Osteocyte (in vitro differentiated cells): ENCODE measurements at regions not wholly inside any gene's neighbourhood (a gene's known extent, or its start where the extent isn't known, plus 50 kb on each side); places are given as distances from the start of the nearest gene placed in this dataset.

Experiments used
- DNase-seq: peaks from one replicate; pipeline ENCODE4 v3.0.0; 2021; ENCODE audit warnings: mixed read lengths; ENCODE audit not compliant: unreplicated experiment; ENCODE audit errors: extremely low spot score
- H3K27ac Mint-ChIP-seq: one replicate; pipeline ENCODE4 v1.8.0; 2021; ENCODE audit warnings: mild to moderate bottlenecking, mixed read lengths; ENCODE audit not compliant: unreplicated experiment
- H3K27me3 Mint-ChIP-seq: one replicate; pipeline ENCODE4 v1.8.0; 2021; ENCODE audit warnings: mixed read lengths; ENCODE audit not compliant: unreplicated experiment
- H3K36me3 Mint-ChIP-seq: one replicate; pipeline ENCODE4 v1.8.0; 2021; ENCODE audit warnings: mixed read lengths; ENCODE audit not compliant: unreplicated experiment
- H3K4me1 Mint-ChIP-seq: one replicate; pipeline ENCODE4 v1.8.0; 2021; ENCODE audit warnings: mixed read lengths; ENCODE audit not compliant: unreplicated experiment
- H3K4me3 Mint-ChIP-seq: one replicate; pipeline ENCODE4 v1.8.0; 2021; ENCODE audit warnings: mild to moderate bottlenecking, moderate library complexity, mixed read lengths; ENCODE audit not compliant: unreplicated experiment
- H3K9me3 Mint-ChIP-seq: one replicate; pipeline ENCODE4 v1.8.0; 2021; ENCODE audit warnings: mixed read lengths; ENCODE audit not compliant: unreplicated experiment
- TF ChIP-seq, protein P1 (sequence below): fragments of 200-600 bp; sonication (generic); IDR thresholded peaks from 2 replicates; pipeline ENCODE4 v1.5.0; 2021; ENCODE audit warnings: antibody characterized with exemption, mild to moderate bottlenecking, moderate library complexity

DNA sequence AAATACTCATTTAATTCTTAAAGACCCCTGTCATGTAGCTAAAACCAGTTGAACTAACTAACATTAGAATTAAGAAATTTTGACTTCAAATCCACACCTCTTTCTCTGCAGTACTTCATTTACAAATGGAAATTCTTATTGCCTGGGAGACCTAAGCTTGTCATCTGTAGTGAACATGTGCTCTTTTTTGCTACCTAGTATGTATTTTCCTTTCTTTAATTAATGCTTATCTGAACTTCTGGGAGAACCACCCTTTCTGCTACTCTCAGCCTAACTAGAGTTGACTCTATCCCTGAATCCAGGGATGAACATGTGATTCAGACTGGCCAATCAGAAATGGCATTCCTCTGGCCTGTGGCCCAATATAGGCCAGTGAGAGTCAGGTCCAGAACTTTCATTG is 75.9 kb upstream of the A1CF start:
- no peak for DNase-seq
- peaks cover 3% of the 10 kb centered on the region for H3K27me3 Mint-ChIP-seq
- TF ChIP-seq, protein P1, sequence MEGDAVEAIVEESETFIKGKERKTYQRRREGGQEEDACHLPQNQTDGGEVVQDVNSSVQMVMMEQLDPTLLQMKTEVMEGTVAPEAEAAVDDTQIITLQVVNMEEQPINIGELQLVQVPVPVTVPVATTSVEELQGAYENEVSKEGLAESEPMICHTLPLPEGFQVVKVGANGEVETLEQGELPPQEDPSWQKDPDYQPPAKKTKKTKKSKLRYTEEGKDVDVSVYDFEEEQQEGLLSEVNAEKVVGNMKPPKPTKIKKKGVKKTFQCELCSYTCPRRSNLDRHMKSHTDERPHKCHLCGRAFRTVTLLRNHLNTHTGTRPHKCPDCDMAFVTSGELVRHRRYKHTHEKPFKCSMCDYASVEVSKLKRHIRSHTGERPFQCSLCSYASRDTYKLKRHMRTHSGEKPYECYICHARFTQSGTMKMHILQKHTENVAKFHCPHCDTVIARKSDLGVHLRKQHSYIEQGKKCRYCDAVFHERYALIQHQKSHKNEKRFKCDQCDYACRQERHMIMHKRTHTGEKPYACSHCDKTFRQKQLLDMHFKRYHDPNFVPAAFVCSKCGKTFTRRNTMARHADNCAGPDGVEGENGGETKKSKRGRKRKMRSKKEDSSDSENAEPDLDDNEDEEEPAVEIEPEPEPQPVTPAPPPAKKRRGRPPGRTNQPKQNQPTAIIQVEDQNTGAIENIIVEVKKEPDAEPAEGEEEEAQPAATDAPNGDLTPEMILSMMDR: no peak
- peaks cover 8% of the 10 kb centered on the region for H3K9me3 Mint-ChIP-seq
- H3K27ac Mint-ChIP-seq: no peak overlapping the region
- H3K4me1 Mint-ChIP-seq: no peaks in the 10 kb centered on the region
- H3K36me3 Mint-ChIP-seq: no peaks in the 10 kb centered on the region
- no peak overlapping the region for H3K4me3 Mint-ChIP-seq

DNA sequence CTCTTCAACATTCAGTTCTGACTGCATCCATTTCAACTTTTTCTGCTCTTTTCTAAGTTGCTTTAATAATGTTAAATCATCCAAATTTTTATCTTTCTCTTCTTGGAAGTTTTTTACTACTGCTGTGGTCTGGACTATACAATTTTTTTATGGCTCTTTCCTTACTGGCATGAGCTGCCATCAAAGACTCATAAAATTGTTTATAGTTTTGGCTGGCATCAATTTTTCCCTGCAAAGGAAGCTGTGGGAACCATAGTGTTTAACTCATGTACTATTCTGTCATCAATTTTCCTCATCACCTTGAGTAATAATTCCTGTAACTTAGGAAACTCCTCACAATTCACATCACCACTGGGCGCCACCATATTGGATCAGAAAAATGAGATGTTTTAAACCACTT is 77.6 kb upstream of the A1CF start:
- TF ChIP-seq, protein P1: no peak
- Mint-ChIP-seq H3K9me3 (peaks cover 8% of the 10 kb centered on the region), H3K27me3 (peaks cover 3% of the 10 kb centered on the region), H3K27ac (no peak overlapping the region), H3K36me3 (no peaks in the 10 kb centered on the region), H3K4me1 (no peaks in the 10 kb centered on the region), H3K4me3 (no peak overlapping the region)
- DNase-seq: no peak

DNA sequence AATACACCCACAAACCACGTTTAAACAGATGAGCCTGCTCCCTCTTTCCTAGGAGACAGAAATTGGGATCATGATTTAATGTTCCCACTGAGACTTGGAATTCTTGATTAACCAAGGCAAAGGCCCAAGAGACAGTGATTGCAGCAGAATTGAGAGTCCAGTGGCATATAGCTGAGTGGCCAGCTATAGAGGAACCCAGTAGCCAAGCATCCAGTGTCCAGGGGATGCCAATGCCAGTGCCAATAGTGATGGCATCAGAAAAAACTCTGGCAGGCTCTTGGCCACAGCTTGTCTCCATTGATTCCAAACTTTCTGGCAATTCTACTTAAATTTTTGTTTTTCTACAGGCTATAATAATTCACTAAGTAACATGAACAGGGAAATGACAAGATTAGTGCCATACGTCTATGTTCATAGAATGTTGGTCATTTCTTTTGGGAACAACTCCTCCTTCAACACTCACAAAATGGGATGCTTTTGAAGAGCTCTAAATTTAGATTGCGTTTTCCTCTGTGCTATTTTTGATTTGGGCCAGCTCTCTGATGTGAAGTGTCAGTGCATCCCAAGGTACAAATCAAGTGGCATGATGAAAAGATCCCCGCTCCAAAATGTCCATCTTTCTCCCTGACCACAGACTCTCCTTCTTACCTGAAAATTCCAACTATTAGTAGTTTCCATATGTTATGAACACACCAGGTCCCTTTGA is 83.1 kb upstream of the A1CF start:
- Mint-ChIP-seq H3K4me3 (no peak overlapping the region), H3K36me3 (no peaks in the 10 kb centered on the region), H3K4me1 (no peaks in the 10 kb centered on the region), H3K27ac (no peak overlapping the region), H3K27me3 (peaks cover 3% of the 10 kb centered on the region), H3K9me3 (peaks cover 2% of the 10 kb centered on the region)
- no peak for DNase-seq
- TF ChIP-seq, protein P1: no peak

DNA sequence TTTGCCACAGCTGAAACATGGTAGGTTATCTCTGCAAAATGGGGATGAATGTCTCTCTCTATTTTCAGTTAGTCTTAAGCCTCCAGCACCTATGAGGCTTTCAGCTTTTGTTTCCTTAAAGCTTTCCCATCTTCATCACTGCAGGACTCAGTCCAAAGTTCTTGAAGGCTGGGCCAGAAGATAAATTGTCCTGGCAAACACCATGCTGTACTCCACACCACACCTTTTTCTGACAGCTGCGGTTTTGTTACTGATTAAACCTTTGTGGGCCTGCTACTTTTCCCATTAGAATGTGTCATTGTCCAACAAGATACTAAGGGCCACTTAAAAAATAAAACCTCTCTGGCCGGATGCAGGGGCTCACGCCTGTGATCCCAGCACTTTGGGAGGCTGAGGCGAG is 87.2 kb upstream of the A1CF start:
- peaks cover 4% of the 10 kb centered on the region for H3K4me1 Mint-ChIP-seq
- H3K9me3 Mint-ChIP-seq: no peaks in the 10 kb centered on the region
- no peak for DNase-seq
- H3K36me3 Mint-ChIP-seq: no peaks in the 10 kb centered on the region
- no peak overlapping the region for H3K27ac Mint-ChIP-seq
- H3K27me3 Mint-ChIP-seq: peaks cover 3% of the 10 kb centered on the region
- no peak overlapping the region for H3K4me3 Mint-ChIP-seq
- TF ChIP-seq, protein P1: no peak

DNA sequence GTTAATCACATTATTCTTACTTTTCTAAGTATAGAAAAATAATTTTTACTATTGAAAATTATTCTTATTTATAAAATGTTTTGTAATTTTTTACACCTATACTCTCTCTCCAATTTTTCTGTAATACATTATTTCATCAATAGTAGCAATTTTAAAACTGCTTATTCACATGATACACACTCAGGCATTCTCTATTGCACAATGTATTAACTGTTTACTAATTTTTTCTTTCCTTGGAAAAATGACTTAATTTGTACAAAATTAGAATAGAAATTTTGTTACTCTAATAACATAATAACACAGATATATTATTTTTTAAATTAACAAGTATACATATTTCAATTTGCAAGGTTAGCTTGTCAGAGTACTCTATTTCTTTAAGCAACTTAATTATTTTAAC is 92.9 kb upstream of the PRKG1 start:
- Mint-ChIP-seq H3K4me3 (no peak overlapping the region), H3K4me1 (no peaks in the 10 kb centered on the region), H3K9me3 (no peaks in the 10 kb centered on the region), H3K36me3 (no peaks in the 10 kb centered on the region), H3K27me3 (peaks cover 6% of the 10 kb centered on the region), H3K27ac (no peak overlapping the region)
- no peak for DNase-seq
- TF ChIP-seq, protein P1: no peak
